Kidney tubule cell (primary cell): ENCODE measurements at regions not wholly inside any gene's neighbourhood (a gene's known extent, or its start where the extent isn't known, plus 50 kb on each side); places are given as distances from the start of the nearest gene placed in this dataset.
"Not testable (repeated sequence)": the region's sequence is repeated elsewhere in the genome, so short reads cannot be mapped to it uniquely, and the experiment has no call there.

Source experiments
- DNase-seq: peaks from one replicate; pipeline ENCODE4 v3.0.0-alpha.2; 2018; ENCODE audit warnings: low spot score

- DNase-seq, result no peak
Observed at GRCh38 chr2:103383541-103383940, 621.7 kb downstream of the TMEM182 start.

DNA sequence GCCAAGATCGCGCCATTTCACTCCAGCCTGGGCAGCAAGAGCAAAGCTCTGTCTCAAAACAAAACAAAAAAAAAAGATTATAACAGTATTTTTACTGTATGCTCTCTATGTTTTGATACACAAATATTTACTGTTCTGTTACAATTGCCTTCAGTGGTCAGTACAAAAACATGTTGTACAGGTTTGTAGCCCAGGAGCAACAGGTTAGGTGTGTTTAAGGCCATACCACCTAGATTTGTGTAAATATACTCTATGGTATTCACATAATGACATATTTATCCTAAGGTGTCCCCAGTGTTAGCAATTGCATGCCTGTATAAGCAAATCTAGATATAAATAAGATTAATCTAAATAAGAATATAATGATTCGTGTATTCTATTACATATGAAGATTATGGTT is 625.0 kb downstream of the TMEM182 start:
- no peak for DNase-seq

GRCh38 chr2:103387888-103388287 is 626.1 kb downstream of the TMEM182 start:
- DNase-seq, result no peak

DNA sequence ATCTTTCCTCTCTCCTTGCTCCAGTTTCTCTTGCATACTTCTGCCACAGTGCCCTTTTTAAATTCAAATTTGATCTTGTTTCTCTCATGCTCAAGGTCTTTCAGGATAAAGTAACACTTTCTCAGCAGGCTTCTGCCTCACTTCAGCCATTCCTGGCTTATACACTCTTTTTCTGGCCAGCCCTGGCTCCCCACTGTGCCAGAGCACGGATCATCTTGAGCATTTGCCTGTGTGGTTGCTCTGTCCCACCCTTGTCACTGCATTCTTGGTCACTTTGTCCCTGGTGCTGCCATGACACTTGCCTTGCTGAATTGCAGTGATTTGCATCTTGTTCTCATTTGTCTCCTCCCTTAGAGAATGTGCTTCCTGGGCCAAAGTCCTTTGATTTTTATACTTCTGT is 634.3 kb downstream of the TMEM182 start:
- DNase-seq, result no peak

DNA sequence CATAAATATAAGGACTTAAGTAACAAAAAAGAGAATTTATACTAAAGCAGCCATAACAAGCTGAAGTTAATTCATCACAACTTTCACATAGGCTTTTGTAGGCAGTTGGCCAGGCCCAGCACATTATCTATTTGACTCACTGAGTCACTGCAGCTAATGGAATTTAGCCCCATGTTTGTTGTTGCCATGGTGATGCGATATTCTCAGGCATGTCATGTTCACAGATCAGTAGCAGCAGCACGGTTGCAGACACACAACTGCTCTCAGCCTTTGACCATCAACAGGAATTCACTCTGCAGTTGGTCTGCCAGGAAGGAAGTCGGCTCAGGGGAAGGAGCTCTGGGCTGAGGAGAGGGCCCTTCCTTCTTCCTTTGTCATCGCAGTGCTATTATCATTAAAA is 639.8 kb downstream of the TMEM182 start:
- DNase-seq, result peak; percentile 93

GRCh38 chr2:103402336-103402735 is 640.5 kb downstream of the TMEM182 start:
- DNase-seq, result no peak

GRCh38 chr2:103402944-103403343 is 641.1 kb downstream of the TMEM182 start:
- peak; percentile 9 for DNase-seq

DNA sequence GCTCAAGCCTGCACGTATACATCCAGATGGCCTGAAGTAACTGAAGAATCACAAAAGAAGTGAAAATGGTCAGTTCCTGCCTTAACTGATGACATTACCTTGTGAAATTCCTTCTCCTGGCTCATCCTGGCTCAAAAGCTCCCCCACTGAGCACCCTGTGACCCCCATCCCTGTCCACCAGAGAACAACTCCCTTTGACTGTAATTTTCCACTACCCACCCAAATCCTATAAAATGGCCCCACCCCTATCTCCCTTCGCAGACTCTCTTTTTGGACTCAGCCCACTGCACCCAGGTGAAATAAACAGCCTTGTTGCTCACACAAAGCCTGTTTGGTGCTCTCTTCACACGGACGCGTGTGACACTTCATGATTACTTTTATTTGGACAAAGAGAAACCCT is 641.6 kb downstream of the TMEM182 start:
- not testable (repeated sequence) for DNase-seq

DNA sequence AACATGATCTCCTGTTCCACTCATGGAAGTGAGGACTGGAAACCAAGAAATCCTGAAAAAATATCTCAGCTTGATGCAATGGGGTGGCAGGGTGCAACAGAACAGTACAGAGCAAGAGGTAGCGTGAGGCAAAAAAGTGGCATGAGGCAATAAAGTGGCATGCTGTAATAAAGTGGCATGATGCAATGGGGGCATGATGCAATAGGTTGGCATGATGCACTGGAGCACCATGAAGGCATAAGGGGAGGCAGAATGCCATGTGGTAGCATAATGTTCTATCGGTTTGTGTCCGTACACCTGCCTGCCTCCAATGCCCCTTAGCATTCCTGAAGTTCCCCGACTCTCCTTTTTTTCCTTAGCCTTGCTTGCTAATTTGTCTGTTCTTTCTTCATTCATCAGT is 648.4 kb downstream of the TMEM182 start:
- DNase-seq, result no peak

GRCh38 chr2:103419506-103419905 is 657.7 kb downstream of the TMEM182 start:
- no peak for DNase-seq

- no peak for DNase-seq
Observed at GRCh38 chr2:103423100-103423499, 661.3 kb downstream of the TMEM182 start.

- no peak for DNase-seq
Observed at GRCh38 chr2:103427567-103427966, 665.7 kb downstream of the TMEM182 start.

GRCh38 chr2:103430191-103430590 is 668.4 kb downstream of the TMEM182 start:
- DNase-seq, result no peak

- DNase-seq, result peak; percentile 73
Observed at GRCh38 chr2:103435010-103435409, 673.2 kb downstream of the TMEM182 start.

DNA sequence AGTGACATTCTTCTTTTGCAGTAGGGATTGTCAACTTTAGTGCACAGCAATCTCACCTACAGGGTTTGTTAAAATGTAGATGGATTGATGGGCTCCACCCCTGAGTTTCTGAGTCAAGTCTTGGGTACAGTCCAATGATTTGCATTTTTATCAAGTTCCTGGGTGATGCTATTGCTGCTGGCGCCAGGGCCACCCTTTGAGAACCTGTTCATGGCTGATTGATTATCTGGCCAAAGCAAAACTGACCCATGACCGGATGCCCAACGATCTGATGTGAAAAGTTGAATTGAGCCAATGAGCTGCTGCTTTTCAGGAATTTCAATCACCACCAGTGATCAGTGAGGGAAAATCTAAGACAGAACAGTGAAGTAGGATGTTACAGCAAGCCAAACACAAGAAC is 675.3 kb downstream of the TMEM182 start:
- peak; percentile 64 for DNase-seq

GRCh38 chr2:103445347-103445746 is 683.5 kb downstream of the TMEM182 start:
- DNase-seq, result peak; percentile 4

GRCh38 chr2:103448495-103448894 is 686.7 kb downstream of the TMEM182 start:
- peak; percentile 20 for DNase-seq

DNA sequence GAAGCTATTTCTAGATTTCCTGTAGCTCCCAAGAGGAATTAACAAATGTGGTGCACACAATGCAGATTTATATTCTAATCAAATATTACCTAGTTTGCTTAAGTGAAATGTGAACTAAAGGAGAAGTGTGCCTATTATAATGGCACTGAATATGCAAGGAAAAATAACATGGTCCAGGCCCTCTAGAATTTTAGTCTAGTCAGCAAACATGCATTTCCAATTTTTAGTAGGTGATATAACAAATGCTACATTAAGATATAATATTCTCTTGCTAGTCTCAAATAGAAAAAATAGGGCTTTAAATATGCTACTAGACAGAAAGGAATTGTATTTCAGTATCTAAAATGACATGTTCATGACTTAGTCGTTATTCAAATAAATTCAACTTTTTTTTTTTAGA is 689.5 kb downstream of the TMEM182 start:
- DNase-seq, result no peak

GRCh38 chr2:103459283-103459682 is 697.5 kb downstream of the TMEM182 start:
- peak; percentile 15 for DNase-seq

DNA sequence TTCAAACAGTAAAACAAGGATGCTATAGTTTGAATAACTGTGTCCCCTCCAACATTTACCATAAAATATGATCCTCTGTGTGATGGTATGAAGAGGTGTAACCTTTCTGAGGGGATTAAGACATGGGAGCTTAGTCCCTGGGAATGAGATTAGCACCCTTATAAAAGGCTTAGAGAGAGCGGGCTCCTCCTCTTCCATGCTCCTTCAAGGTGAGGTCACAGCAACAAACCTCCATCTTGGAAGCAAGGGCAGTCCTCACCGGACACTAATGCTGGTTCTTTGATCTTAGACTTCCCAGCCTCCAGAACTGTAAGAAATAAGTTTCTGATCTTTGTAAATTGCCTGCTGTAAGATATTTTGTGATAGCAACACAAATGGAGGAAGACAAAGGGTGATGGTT is 700.3 kb downstream of the TMEM182 start:
- DNase-seq, result no peak

DNA sequence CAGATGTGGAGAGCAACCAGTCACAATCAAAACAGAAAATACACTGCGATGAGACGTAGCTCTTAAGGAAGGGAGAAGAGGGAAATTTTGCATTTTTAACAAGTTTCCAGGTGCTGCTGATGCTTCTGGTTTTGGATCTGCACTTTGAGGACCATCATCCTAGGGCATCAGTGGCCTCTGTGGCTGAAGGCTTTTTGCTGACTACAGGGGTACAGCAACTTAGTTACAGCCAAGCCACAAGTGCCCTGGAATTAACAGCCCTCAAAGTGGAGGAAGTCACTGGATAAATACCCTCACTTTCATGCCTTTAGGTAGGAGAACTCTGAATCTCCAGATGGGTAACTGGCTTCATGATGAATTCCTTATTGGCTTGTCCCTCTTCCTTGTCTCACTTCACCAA is 700.9 kb downstream of the TMEM182 start:
- no peak for DNase-seq

- no peak for DNase-seq
Observed at GRCh38 chr2:103464831-103465230, 703.0 kb downstream of the TMEM182 start.

- DNase-seq, result no peak
Observed at GRCh38 chr2:103469800-103470199, 708.0 kb downstream of the TMEM182 start.

DNA sequence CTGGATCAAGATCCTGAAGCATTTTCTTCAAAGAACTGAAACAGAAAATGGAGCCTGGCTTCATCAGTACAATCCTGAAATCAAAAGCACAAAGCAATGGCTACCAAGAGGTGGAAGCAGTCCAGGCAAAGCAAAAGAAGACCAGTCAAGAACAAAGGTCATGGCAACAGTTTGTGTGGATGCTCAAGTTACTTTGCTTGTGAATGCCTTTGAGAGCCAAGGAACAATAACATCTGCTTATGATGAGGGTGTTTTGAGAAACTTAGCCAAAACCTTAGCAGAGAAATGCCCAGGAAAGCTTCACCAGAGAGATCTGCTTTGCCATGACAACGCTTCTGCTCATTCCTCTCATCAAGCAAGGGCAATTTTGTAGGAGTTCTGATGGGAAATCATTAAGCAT is 723.1 kb downstream of the TMEM182 start:
- no peak for DNase-seq

GRCh38 chr2:103496850-103497249 is 735.0 kb downstream of the TMEM182 start:
- DNase-seq, result no peak
